ENCODE measurements at regions not wholly inside any gene's neighbourhood (a gene's known extent, or its start where the extent isn't known, plus 50 kb on each side); places are given as distances from the start of the nearest gene placed in this dataset.

DNA sequence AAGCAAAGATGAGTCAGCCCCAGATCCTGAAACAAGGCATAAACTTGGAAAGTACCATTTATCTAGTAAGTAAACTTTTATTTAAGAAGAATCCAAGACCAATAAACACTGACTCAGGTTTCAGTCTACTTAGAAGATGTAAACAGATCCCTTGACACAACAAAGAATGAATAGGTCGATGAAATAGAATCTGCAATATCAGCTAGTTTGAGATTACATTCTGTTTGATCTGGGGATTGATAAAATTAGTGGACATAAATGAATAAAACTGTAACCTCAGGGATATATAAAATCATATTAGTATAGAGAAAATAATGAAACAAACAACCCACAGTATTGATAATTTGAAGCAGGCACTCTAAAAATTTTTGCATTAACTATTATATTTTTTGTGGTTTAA is 708.9 kb downstream of the FAM181B start:
- Histone ChIP-seq H3K4me3 (ENCODE audit: low read length) (no peak overlapping the region), H3F3A (ENCODE audit: control insufficient read depth, insufficient read depth) (no peaks in the 10 kb centered on the region), H3K36me3 (ENCODE audit: control insufficient read depth, low read length) (no peaks in the 10 kb centered on the region), H3K4me2 (ENCODE audit: low read length) (no peak overlapping the region), H3K27me3 (ENCODE audit: control insufficient read depth, low read length) (no peaks in the 10 kb centered on the region), H4K20me1 (ENCODE audit: control insufficient read depth, insufficient read depth, low read depth, low read length) (no peaks in the 10 kb centered on the region), H3K79me2 (ENCODE audit: control insufficient read depth, low read length) (no peaks in the 10 kb centered on the region), H3K4me1 (ENCODE audit: control insufficient read depth, low read length) (no peaks in the 10 kb centered on the region), H3K9me3 (ENCODE audit: control insufficient read depth, insufficient read depth, low read length) (no peaks in the 10 kb centered on the region), H3K27ac (ENCODE audit: low read depth, low read length) (no peak overlapping the region), H3K9me2 (replicated peaks; ENCODE audit: control insufficient read depth, low read length) (no peaks in the 10 kb centered on the region)
- TF ChIP-seq EZH2phosphoT487 (IDR thresholded peaks at IDR 0.05; ENCODE audit: borderline replicate concordance, low read length), result no peak
- TF ChIP-seq, protein P1, sequence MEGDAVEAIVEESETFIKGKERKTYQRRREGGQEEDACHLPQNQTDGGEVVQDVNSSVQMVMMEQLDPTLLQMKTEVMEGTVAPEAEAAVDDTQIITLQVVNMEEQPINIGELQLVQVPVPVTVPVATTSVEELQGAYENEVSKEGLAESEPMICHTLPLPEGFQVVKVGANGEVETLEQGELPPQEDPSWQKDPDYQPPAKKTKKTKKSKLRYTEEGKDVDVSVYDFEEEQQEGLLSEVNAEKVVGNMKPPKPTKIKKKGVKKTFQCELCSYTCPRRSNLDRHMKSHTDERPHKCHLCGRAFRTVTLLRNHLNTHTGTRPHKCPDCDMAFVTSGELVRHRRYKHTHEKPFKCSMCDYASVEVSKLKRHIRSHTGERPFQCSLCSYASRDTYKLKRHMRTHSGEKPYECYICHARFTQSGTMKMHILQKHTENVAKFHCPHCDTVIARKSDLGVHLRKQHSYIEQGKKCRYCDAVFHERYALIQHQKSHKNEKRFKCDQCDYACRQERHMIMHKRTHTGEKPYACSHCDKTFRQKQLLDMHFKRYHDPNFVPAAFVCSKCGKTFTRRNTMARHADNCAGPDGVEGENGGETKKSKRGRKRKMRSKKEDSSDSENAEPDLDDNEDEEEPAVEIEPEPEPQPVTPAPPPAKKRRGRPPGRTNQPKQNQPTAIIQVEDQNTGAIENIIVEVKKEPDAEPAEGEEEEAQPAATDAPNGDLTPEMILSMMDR (IDR thresholded peaks at IDR 0.05; ENCODE audit: low read depth, low read length, poor library complexity, severe bottlenecking), result no peak

DNA sequence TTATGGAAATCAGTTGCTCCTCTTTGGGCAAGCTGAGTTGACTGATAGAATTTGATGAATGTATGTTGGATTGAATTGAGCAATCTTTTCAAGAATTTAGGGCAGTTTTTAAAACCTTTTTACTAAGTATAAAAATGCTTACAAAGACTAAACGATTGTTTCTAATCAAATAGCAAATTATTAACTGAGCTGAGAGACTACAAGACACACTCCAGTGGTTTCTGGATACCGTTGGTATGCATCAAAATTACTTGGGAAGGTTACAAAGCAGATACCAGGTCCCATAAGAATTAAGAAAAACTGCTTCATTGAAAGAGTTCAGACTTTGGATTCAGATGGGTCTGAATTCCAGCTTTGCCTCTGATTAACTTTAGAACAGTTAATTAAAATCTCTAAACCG is 721.4 kb downstream of the FAM181B start:
- Histone ChIP-seq H3K79me2 (ENCODE audit: control insufficient read depth, low read length) (no peaks in the 10 kb centered on the region), H3K4me2 (ENCODE audit: low read length) (no peak overlapping the region), H3K9me3 (ENCODE audit: control insufficient read depth, insufficient read depth, low read length) (no peaks in the 10 kb centered on the region), H4K20me1 (ENCODE audit: control insufficient read depth, insufficient read depth, low read depth, low read length) (no peaks in the 10 kb centered on the region), H3K27me3 (ENCODE audit: control insufficient read depth, low read length) (no peaks in the 10 kb centered on the region), H3F3A (ENCODE audit: control insufficient read depth, insufficient read depth) (no peaks in the 10 kb centered on the region), H3K9me2 (replicated peaks; ENCODE audit: control insufficient read depth, low read length) (no peaks in the 10 kb centered on the region), H3K27ac (ENCODE audit: low read depth, low read length) (no peak overlapping the region), H3K36me3 (ENCODE audit: control insufficient read depth, low read length) (no peaks in the 10 kb centered on the region), H3K4me1 (ENCODE audit: control insufficient read depth, low read length) (no peaks in the 10 kb centered on the region), H3K4me3 (ENCODE audit: low read length) (no peak overlapping the region)
- TF ChIP-seq, protein P1 (IDR thresholded peaks at IDR 0.05; ENCODE audit: low read depth, low read length, poor library complexity, severe bottlenecking), result no peak
- TF ChIP-seq EZH2phosphoT487 (IDR thresholded peaks at IDR 0.05; ENCODE audit: borderline replicate concordance, low read length), result no peak

DNA sequence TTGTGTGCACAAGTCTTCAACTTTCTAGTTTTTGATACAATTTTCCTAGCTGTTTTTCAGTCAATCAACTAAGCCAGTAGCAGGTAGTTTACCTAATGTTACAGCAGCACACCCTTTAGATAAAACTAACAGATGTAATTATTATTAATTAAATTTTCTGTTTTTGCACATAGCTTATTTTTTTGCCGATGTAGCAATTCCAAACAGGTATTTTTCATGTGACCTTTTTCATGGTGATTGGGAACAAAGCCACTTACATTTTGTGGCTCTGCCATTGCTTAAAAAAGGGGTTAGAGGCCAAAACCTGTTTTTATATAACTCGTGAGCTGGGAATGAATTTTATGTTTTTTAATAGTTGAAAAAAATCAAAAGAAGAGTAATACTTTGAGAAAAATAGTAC is 724.5 kb downstream of the FAM181B start:
- Histone ChIP-seq H3K4me1 (ENCODE audit: control insufficient read depth, low read length) (no peaks in the 10 kb centered on the region), H3K9me2 (replicated peaks; ENCODE audit: control insufficient read depth, low read length) (no peaks in the 10 kb centered on the region), H3K79me2 (ENCODE audit: control insufficient read depth, low read length) (no peaks in the 10 kb centered on the region), H3K27me3 (ENCODE audit: control insufficient read depth, low read length) (no peaks in the 10 kb centered on the region), H3K9me3 (ENCODE audit: control insufficient read depth, insufficient read depth, low read length) (no peaks in the 10 kb centered on the region), H4K20me1 (ENCODE audit: control insufficient read depth, insufficient read depth, low read depth, low read length) (no peaks in the 10 kb centered on the region), H3K4me2 (ENCODE audit: low read length) (no peak overlapping the region), H3K4me3 (ENCODE audit: low read length) (no peak overlapping the region), H3K27ac (ENCODE audit: low read depth, low read length) (no peak overlapping the region), H3F3A (ENCODE audit: control insufficient read depth, insufficient read depth) (no peaks in the 10 kb centered on the region), H3K36me3 (ENCODE audit: control insufficient read depth, low read length) (no peaks in the 10 kb centered on the region)
- TF ChIP-seq, protein P1 (IDR thresholded peaks at IDR 0.05; ENCODE audit: low read depth, low read length, poor library complexity, severe bottlenecking), result no peak
- no peak for TF ChIP-seq EZH2phosphoT487 (IDR thresholded peaks at IDR 0.05; ENCODE audit: borderline replicate concordance, low read length)

DNA sequence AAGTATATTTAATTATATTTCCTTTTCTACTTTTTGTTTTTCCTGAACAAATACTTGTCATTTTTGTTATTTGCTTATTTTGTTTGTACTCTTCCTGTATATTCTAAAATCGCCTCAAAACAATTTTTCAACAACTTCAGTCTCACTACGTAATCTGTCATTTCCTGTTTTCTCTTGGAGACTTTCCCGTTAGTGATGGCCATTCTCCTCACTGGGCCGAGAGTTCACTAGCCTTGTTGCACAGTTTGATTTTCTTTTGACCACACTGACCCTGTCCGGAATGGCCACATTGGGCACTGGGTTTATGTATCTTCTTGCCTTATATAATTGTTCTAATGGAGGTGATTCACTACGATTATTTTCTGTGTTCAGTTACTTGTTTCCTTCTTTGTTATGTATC is 726.1 kb downstream of the FAM181B start:
- H3K27me3 ChIP-seq (ENCODE audit: control insufficient read depth, low read length), result no peaks in the 10 kb centered on the region
- no peak overlapping the region for H3K4me2 ChIP-seq (ENCODE audit: low read length)
- H3K9me3 ChIP-seq (ENCODE audit: control insufficient read depth, insufficient read depth, low read length), result no peaks in the 10 kb centered on the region
- no peak overlapping the region for H3K4me3 ChIP-seq (ENCODE audit: low read length)
- no peaks in the 10 kb centered on the region for H3K79me2 ChIP-seq (ENCODE audit: control insufficient read depth, low read length)
- H3K36me3 ChIP-seq (ENCODE audit: control insufficient read depth, low read length), result no peaks in the 10 kb centered on the region
- H4K20me1 ChIP-seq (ENCODE audit: control insufficient read depth, insufficient read depth, low read depth, low read length), result no peaks in the 10 kb centered on the region
- no peak overlapping the region for H3K27ac ChIP-seq (ENCODE audit: low read depth, low read length)
- H3K4me1 ChIP-seq (ENCODE audit: control insufficient read depth, low read length), result no peaks in the 10 kb centered on the region
- TF ChIP-seq EZH2phosphoT487 (IDR thresholded peaks at IDR 0.05; ENCODE audit: borderline replicate concordance, low read length), result no peak
- TF ChIP-seq, protein P1 (IDR thresholded peaks at IDR 0.05; ENCODE audit: low read depth, low read length, poor library complexity, severe bottlenecking), result no peak
- H3F3A ChIP-seq (ENCODE audit: control insufficient read depth, insufficient read depth), result no peaks in the 10 kb centered on the region
- H3K9me2 ChIP-seq (replicated peaks; ENCODE audit: control insufficient read depth, low read length), result no peaks in the 10 kb centered on the region
